Skeletal muscle satellite cell (primary cell): ENCODE measurements at regions not wholly inside any gene's neighbourhood (a gene's known extent, or its start where the extent isn't known, plus 50 kb on each side); places are given as distances from the start of the nearest gene placed in this dataset. TPM values are rescaled to one million over a fixed set of nuclear protein-coding genes. Genes with fewer than 3 reads are reported as not detected.

Experiments
- H3K27me3 ChIP-seq: 2 replicates; pipeline ENCODE4 v1.7.0; 2013; ENCODE audit warnings: low read length; ENCODE audit not compliant: control insufficient read depth, insufficient read depth
- H3K36me3 ChIP-seq: 2 replicates; pipeline ENCODE4 v1.7.0; 2013; ENCODE audit warnings: mild to moderate bottlenecking, control low read depth, low read length; ENCODE audit not compliant: insufficient read depth
- H3K4me1 ChIP-seq: 2 replicates; pipeline ENCODE4 v1.7.0; 2013; ENCODE audit warnings: low read length; ENCODE audit not compliant: control insufficient read depth, insufficient read depth
- H3K4me2 ChIP-seq: 2 replicates; pipeline ENCODE4 v1.7.0; 2013; ENCODE audit warnings: mild to moderate bottlenecking, low read length
- H3K4me3 ChIP-seq: 2 replicates; pipeline ENCODE4 v1.7.0; 2013; ENCODE audit warnings: low read length
- H3K9ac ChIP-seq: 2 replicates; pipeline ENCODE4 v1.7.0; 2013; ENCODE audit warnings: mild to moderate bottlenecking, low read depth, low read length, moderate library complexity
- H3K9me3 ChIP-seq: replicated peaks from 2 replicates; pipeline ENCODE4 v1.7.0; 2013; ENCODE audit warnings: mild to moderate bottlenecking, control low read depth, low read length
- small RNA-seq: library from RNA; depleted of rRNA; stranded (forward); fragments of <200 nt; gene quantifications from one replicate; pipeline ENCODE3, GENCODE V24; 2012

GRCh38 chr12:76142305-76142704 is 57.8 kb upstream of the NAP1L1 start:
- no peak overlapping the region for H3K9ac ChIP-seq
- H3K4me1 ChIP-seq, result peaks cover 7% of the 10 kb centered on the region
- no peak overlapping the region for H3K4me3 ChIP-seq
- no peaks in the 10 kb centered on the region for H3K27me3 ChIP-seq
- no peak overlapping the region for H3K4me2 ChIP-seq
- H3K9me3 ChIP-seq, result no peaks in the 10 kb centered on the region
- H3K36me3 ChIP-seq, result no peaks in the 10 kb centered on the region

DNA sequence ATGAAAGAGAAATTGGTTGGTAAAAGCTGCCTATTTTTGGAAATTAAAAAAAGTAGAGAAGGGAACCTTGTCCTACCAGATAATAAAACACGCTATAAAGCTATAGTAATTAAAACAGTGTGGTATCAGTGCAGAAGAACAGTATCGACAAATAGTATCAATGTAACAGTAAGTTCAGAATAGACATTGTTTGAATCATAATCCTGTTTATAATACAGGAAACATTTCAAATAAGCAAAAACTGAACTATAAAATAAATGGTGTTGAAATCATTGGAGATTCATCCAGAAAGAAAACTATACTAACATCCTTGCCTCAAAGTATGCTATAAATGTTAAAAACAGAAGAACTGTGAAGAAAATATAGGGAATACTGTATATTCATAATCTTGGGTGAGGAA is 54.2 kb upstream of the NAP1L1 start:
- Histone ChIP-seq H3K9me3 (no peaks in the 10 kb centered on the region), H3K4me1 (no peaks in the 10 kb centered on the region), H3K9ac (no peak overlapping the region), H3K27me3 (no peaks in the 10 kb centered on the region), H3K36me3 (no peaks in the 10 kb centered on the region), H3K4me2 (no peak overlapping the region), H3K4me3 (no peak overlapping the region)

GRCh38 chr12:76137606-76138005 is 53.1 kb upstream of the NAP1L1 start:
- Histone ChIP-seq H3K4me3 (no peak overlapping the region), H3K36me3 (no peaks in the 10 kb centered on the region), H3K9ac (no peak overlapping the region), H3K4me2 (no peak overlapping the region), H3K9me3 (no peaks in the 10 kb centered on the region), H3K4me1 (no peaks in the 10 kb centered on the region), H3K27me3 (no peaks in the 10 kb centered on the region)

GRCh38 chr12:76135456-76135855 is 51.0 kb upstream of the NAP1L1 start:
- no peaks in the 10 kb centered on the region for H3K27me3 ChIP-seq
- no peaks in the 10 kb centered on the region for H3K4me1 ChIP-seq
- H3K36me3 ChIP-seq, result no peaks in the 10 kb centered on the region
- no peaks in the 10 kb centered on the region for H3K9me3 ChIP-seq
- no peak overlapping the region for H3K9ac ChIP-seq
- no peak overlapping the region for H3K4me2 ChIP-seq
- no peak overlapping the region for H3K4me3 ChIP-seq

Small RNA genes lying in the stretch of these regions (small RNA-seq; reads per million reads assigned to genes)
- not detected for gene RNU6-1271P
